OCI-LY3 (cell line): ENCODE measurements at regions not wholly inside any gene's neighbourhood (a gene's known extent, or its start where the extent isn't known, plus 50 kb on each side); places are given as distances from the start of the nearest gene placed in this dataset.

Experiments used
- EZH2phosphoT487 ChIP-seq: fragments of 200-600 bp; shearing (Covaris generic); IDR thresholded peaks from 2 replicates; pipeline ENCODE4 v1.6.1; 2018; ENCODE audit warnings: antibody characterized with exemption, mixed run types, low read depth
- TF ChIP-seq, protein P1 (sequence below): fragments of 200-600, 300-600 bp; sonication (generic); IDR thresholded peaks from 2 replicates; pipeline ENCODE4 v1.5.1; 2014; ENCODE audit warnings: antibody characterized with exemption, low read length, low read depth

DNA sequence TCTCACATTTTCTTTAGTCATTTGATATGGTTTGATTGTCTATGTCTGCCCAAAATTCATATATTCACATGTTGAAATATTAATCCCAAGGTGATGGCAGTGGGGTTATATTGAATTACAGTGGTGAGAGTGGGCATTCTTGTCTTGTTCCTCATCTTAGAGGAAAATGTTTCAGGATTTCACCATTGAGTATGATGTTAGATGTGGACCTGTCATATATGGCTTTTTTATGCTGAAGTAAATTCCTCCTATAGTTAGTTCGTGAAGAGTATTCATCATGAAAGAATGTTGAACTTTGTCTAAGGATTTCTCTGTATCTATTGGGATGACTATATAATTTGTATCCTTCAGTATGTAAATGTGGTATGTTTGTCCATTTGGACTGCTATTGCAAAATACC lies 512.3 kb upstream of the EPHA5 start:
- TF ChIP-seq, protein P1, sequence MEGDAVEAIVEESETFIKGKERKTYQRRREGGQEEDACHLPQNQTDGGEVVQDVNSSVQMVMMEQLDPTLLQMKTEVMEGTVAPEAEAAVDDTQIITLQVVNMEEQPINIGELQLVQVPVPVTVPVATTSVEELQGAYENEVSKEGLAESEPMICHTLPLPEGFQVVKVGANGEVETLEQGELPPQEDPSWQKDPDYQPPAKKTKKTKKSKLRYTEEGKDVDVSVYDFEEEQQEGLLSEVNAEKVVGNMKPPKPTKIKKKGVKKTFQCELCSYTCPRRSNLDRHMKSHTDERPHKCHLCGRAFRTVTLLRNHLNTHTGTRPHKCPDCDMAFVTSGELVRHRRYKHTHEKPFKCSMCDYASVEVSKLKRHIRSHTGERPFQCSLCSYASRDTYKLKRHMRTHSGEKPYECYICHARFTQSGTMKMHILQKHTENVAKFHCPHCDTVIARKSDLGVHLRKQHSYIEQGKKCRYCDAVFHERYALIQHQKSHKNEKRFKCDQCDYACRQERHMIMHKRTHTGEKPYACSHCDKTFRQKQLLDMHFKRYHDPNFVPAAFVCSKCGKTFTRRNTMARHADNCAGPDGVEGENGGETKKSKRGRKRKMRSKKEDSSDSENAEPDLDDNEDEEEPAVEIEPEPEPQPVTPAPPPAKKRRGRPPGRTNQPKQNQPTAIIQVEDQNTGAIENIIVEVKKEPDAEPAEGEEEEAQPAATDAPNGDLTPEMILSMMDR: no peak
- TF ChIP-seq EZH2phosphoT487: no peak
